Mucosa of rectum (tissue), 2 donors: ENCODE measurements at regions not wholly inside any gene's neighbourhood (a gene's known extent, or its start where the extent isn't known, plus 50 kb on each side); places are given as distances from the start of the nearest gene placed in this dataset.

Experiments
- H3K27ac ChIP-seq, 2 donors: one replicate each; pipeline ENCODE4 v1.7.0; 2013; ENCODE audit warnings: inconsistent platforms in 2 of 2, low read depth in 2 of 2, low read length in 2 of 2
- H3K27me3 ChIP-seq, 2 donors: one replicate each; pipeline ENCODE4 v1.7.0; 2013; ENCODE audit warnings: low read length in 2 of 2; ENCODE audit not compliant: control insufficient read depth in 2 of 2, insufficient read depth in 2 of 2
- H3K36me3 ChIP-seq, 2 donors: one replicate each; pipeline ENCODE4 v1.7.0; 2013; ENCODE audit warnings: low read length in 2 of 2; ENCODE audit not compliant: control insufficient read depth in 2 of 2, insufficient read depth in 2 of 2
- H3K4me1 ChIP-seq, 2 donors: one replicate each; pipeline ENCODE4 v1.7.0; 2013; ENCODE audit warnings: low read length in 2 of 2, mild to moderate bottlenecking in 1 of 2; ENCODE audit not compliant: control insufficient read depth in 2 of 2, insufficient read depth in 2 of 2
- H3K4me3 ChIP-seq, 2 donors: one replicate each; pipeline ENCODE4 v1.7.0; 2013; ENCODE audit warnings: low read length in 2 of 2
- H3K9ac ChIP-seq, 2 donors: one replicate each; pipeline ENCODE4 v1.7.0; 2013; ENCODE audit warnings: low read length in 2 of 2, low read depth in 1 of 2, mild to moderate bottlenecking in 1 of 2
- H3K9me3 ChIP-seq, 2 donors: one replicate each; pipeline ENCODE4 v1.7.0; 2013; ENCODE audit warnings: low read length in 2 of 2; ENCODE audit not compliant: control insufficient read depth in 2 of 2
- donor health status: healthy.
- donor health status: Normal muscosa, but diverticular disease.

- Histone ChIP-seq H3K36me3 (no peaks in the 10 kb centered on the region), H3K4me3 (no peak overlapping the region), H3K4me1 (no peaks in the 10 kb centered on the region), H3K9me3 (no peaks in the 10 kb centered on the region), H3K27me3 (no peaks in the 10 kb centered on the region), H3K9ac (no peak overlapping the region), H3K27ac (no peak overlapping the region)
Observed at GRCh38 chr4:138647433-138647832, 368.1 kb upstream of the NOCT start.

- H3K4me3 ChIP-seq, result no peak overlapping the region
- H3K4me1 ChIP-seq, result no peaks in the 10 kb centered on the region
- H3K9ac ChIP-seq, result no peak overlapping the region
- no peaks in the 10 kb centered on the region for H3K9me3 ChIP-seq
- no peaks in the 10 kb centered on the region for H3K36me3 ChIP-seq
- no peak overlapping the region for H3K27ac ChIP-seq
- no peaks in the 10 kb centered on the region for H3K27me3 ChIP-seq
Observed at GRCh38 chr4:138646383-138646782, 369.2 kb upstream of the NOCT start.

- no peak overlapping the region for H3K9ac ChIP-seq
- no peak overlapping the region for H3K27ac ChIP-seq
- H3K36me3 ChIP-seq, result no peaks in the 10 kb centered on the region
- H3K4me1 ChIP-seq, result no peaks in the 10 kb centered on the region
- no peaks in the 10 kb centered on the region for H3K27me3 ChIP-seq
- no peaks in the 10 kb centered on the region for H3K9me3 ChIP-seq
- no peak overlapping the region for H3K4me3 ChIP-seq
Observed at GRCh38 chr4:138645289-138645688, 370.3 kb upstream of the NOCT start.

GRCh38 chr4:138644322-138644721 is 371.3 kb upstream of the NOCT start:
- Histone ChIP-seq H3K27me3 (no peaks in the 10 kb centered on the region), H3K4me3 (no peak overlapping the region), H3K36me3 (no peaks in the 10 kb centered on the region), H3K9ac (no peak overlapping the region), H3K27ac (no peak overlapping the region), H3K4me1 (no peaks in the 10 kb centered on the region), H3K9me3 (no peaks in the 10 kb centered on the region)

GRCh38 chr4:138643827-138644226 is 371.8 kb upstream of the NOCT start:
- H3K4me1 ChIP-seq, result no peaks in the 10 kb centered on the region
- H3K27me3 ChIP-seq, result no peaks in the 10 kb centered on the region
- no peak overlapping the region for H3K9ac ChIP-seq
- H3K36me3 ChIP-seq, result no peaks in the 10 kb centered on the region
- no peak overlapping the region for H3K27ac ChIP-seq
- H3K4me3 ChIP-seq, result no peak overlapping the region
- no peaks in the 10 kb centered on the region for H3K9me3 ChIP-seq

GRCh38 chr4:138639018-138639741 is 376.4 kb upstream of the NOCT start:
- Histone ChIP-seq H3K4me1 (no peaks in the 10 kb centered on the region), H3K36me3 (no peaks in the 10 kb centered on the region), H3K27me3 (no peaks in the 10 kb centered on the region), H3K9me3 (no peaks in the 10 kb centered on the region), H3K4me3 (no peak overlapping the region), H3K9ac (no peak overlapping the region), H3K27ac (no peak overlapping the region)

- Histone ChIP-seq H3K9ac (no peak overlapping the region), H3K27me3 (no peaks in the 10 kb centered on the region), H3K36me3 (no peaks in the 10 kb centered on the region), H3K4me3 (no peak overlapping the region), H3K9me3 (no peaks in the 10 kb centered on the region), H3K4me1 (no peaks in the 10 kb centered on the region), H3K27ac (no peak overlapping the region)
Observed at GRCh38 chr4:138636781-138637180, 378.8 kb upstream of the NOCT start.

GRCh38 chr4:138634915-138635314 is 380.7 kb upstream of the NOCT start:
- Histone ChIP-seq H3K27me3 (no peaks in the 10 kb centered on the region), H3K9me3 (no peaks in the 10 kb centered on the region)

GRCh38 chr4:138633580-138633904 is 382.0 kb upstream of the NOCT start:
- Histone ChIP-seq H3K9me3 (no peaks in the 10 kb centered on the region), H3K9ac (no peak overlapping the region), H3K27ac (no peak overlapping the region), H3K36me3 (no peaks in the 10 kb centered on the region), H3K4me1 (no peaks in the 10 kb centered on the region), H3K27me3 (no peaks in the 10 kb centered on the region), H3K4me3 (no peak overlapping the region)

More at GRCh38 chr4:138634915-138635314, 380.7 kb upstream of the NOCT start:
- no peaks in the 10 kb centered on the region for H3K36me3 ChIP-seq
- H3K27ac ChIP-seq, result no peak overlapping the region
- H3K4me3 ChIP-seq, result no peak overlapping the region
- H3K4me1 ChIP-seq, result no peaks in the 10 kb centered on the region
- no peak overlapping the region for H3K9ac ChIP-seq

- Histone ChIP-seq H3K36me3 (no peaks in the 10 kb centered on the region), H3K27me3 (no peaks in the 10 kb centered on the region), H3K4me1 (no peaks in the 10 kb centered on the region), H3K4me3 (no peak overlapping the region), H3K9me3 (no peaks in the 10 kb centered on the region), H3K9ac (no peak overlapping the region), H3K27ac (no peak overlapping the region)
Observed at GRCh38 chr4:138632856-138633579, 382.6 kb upstream of the NOCT start.
